ENCODE measurements at regions not wholly inside any gene's neighbourhood (a gene's known extent, or its start where the extent isn't known, plus 50 kb on each side); places are given as distances from the start of the nearest gene placed in this dataset.

DNA sequence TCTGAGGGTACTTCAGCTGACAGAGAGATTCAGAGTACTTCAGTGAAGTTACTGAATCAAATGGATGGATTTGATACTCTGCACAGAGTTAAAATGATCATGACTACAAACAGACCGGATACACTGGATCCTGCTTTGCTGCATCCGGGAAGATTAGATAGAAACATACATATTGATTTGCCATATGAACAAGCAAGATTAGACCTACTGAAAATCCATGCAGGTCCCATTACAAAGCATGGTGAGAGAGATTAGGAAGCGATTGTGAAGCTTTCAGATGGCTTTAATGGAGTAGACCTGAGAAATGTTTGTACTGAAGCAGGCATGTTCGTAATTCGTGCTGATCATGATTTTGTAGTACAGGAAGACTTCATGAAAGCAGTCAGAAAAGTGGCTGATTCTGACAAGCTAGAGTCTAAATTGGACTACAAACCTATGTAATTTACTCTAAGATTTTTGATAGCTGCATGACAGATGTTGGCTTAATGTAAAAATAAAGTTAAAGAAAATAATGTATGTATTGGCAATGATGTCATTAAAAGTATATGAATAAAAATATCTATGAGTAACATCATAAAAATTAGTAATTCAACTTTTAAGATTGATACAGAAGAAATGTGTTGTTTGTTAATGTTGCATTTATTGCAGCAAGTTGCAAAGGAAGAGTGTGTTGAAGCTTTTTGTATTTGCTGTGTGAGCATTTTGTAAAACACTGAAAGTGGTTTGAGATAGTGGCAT lies 136.1 kb upstream of the RAP1B start:
- TF ChIP-seq, protein P1, sequence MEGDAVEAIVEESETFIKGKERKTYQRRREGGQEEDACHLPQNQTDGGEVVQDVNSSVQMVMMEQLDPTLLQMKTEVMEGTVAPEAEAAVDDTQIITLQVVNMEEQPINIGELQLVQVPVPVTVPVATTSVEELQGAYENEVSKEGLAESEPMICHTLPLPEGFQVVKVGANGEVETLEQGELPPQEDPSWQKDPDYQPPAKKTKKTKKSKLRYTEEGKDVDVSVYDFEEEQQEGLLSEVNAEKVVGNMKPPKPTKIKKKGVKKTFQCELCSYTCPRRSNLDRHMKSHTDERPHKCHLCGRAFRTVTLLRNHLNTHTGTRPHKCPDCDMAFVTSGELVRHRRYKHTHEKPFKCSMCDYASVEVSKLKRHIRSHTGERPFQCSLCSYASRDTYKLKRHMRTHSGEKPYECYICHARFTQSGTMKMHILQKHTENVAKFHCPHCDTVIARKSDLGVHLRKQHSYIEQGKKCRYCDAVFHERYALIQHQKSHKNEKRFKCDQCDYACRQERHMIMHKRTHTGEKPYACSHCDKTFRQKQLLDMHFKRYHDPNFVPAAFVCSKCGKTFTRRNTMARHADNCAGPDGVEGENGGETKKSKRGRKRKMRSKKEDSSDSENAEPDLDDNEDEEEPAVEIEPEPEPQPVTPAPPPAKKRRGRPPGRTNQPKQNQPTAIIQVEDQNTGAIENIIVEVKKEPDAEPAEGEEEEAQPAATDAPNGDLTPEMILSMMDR (IDR thresholded peaks at IDR 0.05; ENCODE audit: insufficient read depth, low read depth, low read length): no peak
- H3K4me3 ChIP-seq (ENCODE audit: low read depth, low read length): no peak overlapping the region
- DNase-seq (ENCODE audit: low read depth): no peak

DNA sequence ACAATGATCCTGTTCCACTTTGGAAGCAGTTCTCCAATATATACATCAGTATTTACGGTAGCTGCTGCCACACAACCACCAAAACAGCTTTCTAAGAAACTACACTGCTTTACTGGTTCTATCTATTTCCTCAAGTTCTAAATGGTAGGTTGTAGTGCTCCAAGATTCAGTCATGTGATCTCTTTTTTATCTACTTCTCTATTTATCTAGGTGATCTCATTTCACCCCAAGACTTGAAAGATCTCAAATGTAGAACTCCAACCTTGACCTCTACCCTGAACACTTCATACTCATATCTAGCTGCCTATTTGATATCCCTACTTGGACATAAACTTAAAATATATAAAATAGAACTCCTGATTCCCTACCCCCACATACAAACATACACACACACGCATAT lies 133.9 kb upstream of the RAP1B start:
- no peak for DNase-seq (ENCODE audit: low read depth)
- TF ChIP-seq, protein P1 (IDR thresholded peaks at IDR 0.05; ENCODE audit: insufficient read depth, low read depth, low read length): no peak
- H3K4me3 ChIP-seq (ENCODE audit: low read depth, low read length): no peak overlapping the region

DNA sequence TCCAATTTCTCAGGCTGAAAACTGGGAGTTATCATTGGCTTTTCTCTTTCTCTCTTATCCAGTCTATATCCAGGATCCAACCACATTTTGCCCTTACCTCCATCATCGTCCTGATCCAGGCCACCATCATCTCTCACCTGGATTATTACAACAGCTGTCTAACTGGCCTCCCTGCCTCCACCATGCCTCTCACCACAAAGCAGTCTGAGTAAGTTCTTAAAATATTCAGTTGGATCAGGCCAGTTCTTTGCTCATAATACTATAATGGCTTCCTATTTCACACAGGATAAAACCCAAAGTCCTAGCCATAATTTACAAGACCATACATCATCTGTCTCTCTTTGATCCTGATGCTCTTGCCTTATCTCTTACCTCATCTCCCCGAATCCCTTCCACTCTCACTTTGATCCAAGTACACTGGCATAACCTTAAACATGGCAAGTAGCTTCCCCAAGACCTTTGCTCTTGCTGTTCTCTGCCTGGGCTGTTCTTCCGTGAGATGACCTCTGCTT lies 133.4 kb upstream of the RAP1B start:
- TF ChIP-seq, protein P1 (IDR thresholded peaks at IDR 0.05; ENCODE audit: insufficient read depth, low read depth, low read length): no peak
- H3K4me3 ChIP-seq (ENCODE audit: low read depth, low read length): no peak overlapping the region
- DNase-seq (ENCODE audit: low read depth): no peak

DNA sequence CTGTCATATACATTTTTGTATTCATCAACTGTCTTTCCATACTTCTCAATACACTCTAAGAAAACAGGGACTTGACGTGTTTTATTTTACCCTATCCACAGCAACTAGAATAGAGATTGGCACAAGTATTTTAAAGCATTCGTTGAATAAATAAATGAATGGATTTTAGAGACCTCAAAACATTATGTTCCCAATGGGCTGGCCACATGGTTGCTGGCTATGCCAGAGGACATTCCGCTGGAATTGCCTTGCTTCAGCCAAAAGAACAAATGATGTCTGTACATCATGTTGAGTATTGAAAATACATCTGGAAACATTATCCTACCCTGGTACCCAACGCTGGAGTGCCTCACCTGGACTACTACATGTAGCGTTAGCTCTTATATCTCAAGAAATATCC lies 132.8 kb upstream of the RAP1B start:
- no peak overlapping the region for H3K4me3 ChIP-seq (ENCODE audit: low read depth, low read length)
- DNase-seq (ENCODE audit: low read depth): no peak
- TF ChIP-seq, protein P1 (IDR thresholded peaks at IDR 0.05; ENCODE audit: insufficient read depth, low read depth, low read length): no peak

DNA sequence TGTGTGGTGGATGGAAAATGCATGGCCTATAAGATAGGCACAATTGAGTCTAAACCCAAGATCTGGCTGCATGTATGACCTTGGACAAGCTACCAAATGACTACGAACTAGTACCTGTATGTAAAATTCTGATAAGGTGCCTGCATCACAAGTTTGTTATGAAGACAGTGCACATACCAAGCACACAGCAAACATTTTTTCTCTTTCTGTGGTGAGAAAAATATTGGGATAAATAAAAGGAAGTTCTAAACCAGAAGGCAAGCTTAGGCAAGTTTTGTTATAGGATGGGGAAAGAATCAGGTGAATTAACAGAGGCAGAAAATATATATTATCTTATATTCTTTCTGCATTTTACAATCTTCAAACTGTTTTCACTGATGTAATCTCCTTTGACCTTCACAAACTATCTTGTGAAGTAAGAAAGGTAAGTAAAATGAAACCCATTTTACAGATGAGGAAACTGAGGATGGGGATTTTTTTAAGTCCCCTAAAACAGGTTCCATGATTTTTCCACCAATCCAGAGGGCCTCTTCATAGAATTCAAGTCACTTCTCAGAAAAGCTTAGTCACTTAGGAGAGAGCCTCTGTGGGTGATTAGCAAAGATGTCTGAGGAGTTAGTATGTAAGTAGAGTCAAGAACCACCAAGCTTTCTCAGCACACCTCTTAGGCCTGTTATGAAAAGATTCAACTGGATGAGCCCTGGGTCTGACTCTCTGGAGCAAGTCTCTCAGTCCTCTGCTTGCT lies 132.0 kb upstream of the RAP1B start:
- no peak for DNase-seq (ENCODE audit: low read depth)
- TF ChIP-seq, protein P1 (IDR thresholded peaks at IDR 0.05; ENCODE audit: insufficient read depth, low read depth, low read length): no peak
- H3K4me3 ChIP-seq (ENCODE audit: low read depth, low read length): no peak overlapping the region

DNA sequence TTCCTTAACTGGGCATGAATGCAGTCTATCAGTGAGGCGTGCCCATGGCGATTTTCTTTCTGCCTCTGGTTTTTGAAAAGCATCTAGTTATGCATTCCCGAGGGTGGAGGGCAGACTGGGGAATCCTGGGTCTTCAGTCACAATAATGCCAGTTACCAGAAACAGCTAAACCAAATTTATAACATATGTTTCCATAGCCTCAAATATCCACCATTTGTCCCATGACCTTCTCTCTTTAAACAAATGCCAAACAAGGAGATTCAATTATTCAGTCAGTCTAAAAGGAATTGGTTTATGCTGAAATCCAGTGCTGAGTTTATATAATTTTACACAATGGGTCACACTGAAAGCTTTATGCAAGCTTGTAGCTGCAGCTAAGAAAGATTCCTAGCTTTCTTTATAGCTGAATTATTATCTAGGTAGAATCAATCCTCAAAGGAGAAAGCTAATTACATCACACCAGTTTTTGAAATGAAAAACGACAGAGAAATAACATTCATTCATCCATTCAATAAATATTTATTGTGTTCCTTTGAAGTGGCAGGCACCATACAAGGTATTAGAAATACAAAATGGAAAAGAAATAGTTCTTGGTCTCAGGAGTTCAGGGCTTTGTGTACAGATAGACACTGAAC lies 131.3 kb upstream of the RAP1B start:
- DNase-seq (ENCODE audit: low read depth): no peak
- no peak overlapping the region for H3K4me3 ChIP-seq (ENCODE audit: low read depth, low read length)
- TF ChIP-seq, protein P1 (IDR thresholded peaks at IDR 0.05; ENCODE audit: insufficient read depth, low read depth, low read length): no peak

Measured in fibroblast of villous mesenchyme (primary cell).